ENCODE measurements at regions not wholly inside any gene's neighbourhood (a gene's known extent, or its start where the extent isn't known, plus 50 kb on each side); places are given as distances from the start of the nearest gene placed in this dataset.

GRCh38 chr7:98483276-98483963, 82.5 kb upstream of the BAIAP2L1 start:
- Histone ChIP-seq H3K27me3 (ENCODE audit: insufficient read depth, poor library complexity, severe bottlenecking) (no peaks in the 10 kb centered on the region), H3K27ac (ENCODE audit: poor library complexity, severe bottlenecking) (no peak overlapping the region), H3K9me3 (ENCODE audit: severe bottlenecking) (no peaks in the 10 kb centered on the region), H3K4me3 (ENCODE audit: severe bottlenecking) (no peak overlapping the region), H3K4me1 (ENCODE audit: insufficient read depth, poor library complexity, severe bottlenecking) (no peaks in the 10 kb centered on the region), H3K36me3 (ENCODE audit: low read depth) (no peaks in the 10 kb centered on the region)
- no peak for TF ChIP-seq CTCF (IDR thresholded peaks at IDR 0.05; ENCODE audit: poor library complexity, severe bottlenecking)
- no peak for DNase-seq (ENCODE audit: low spot score)
- ATAC-seq (ENCODE audit: low read depth): no peak

GRCh38 chr7:98479318-98479717, 78.4 kb upstream of the BAIAP2L1 start:
- no peak for TF ChIP-seq CTCF (IDR thresholded peaks at IDR 0.05; ENCODE audit: poor library complexity, severe bottlenecking)

GRCh38 chr7:98475352-98475751, 74.5 kb upstream of the BAIAP2L1 start:
- no peak for TF ChIP-seq CTCF (IDR thresholded peaks at IDR 0.05; ENCODE audit: poor library complexity, severe bottlenecking)
- H3K9me3 ChIP-seq (ENCODE audit: severe bottlenecking): no peaks in the 10 kb centered on the region
- H3K4me1 ChIP-seq (ENCODE audit: insufficient read depth, poor library complexity, severe bottlenecking): no peaks in the 10 kb centered on the region
- H3K4me3 ChIP-seq (ENCODE audit: severe bottlenecking): no peak overlapping the region
- DNase-seq (ENCODE audit: low spot score) (no peak), ATAC-seq (ENCODE audit: low read depth) (no peak)
- no peak overlapping the region for H3K27ac ChIP-seq (ENCODE audit: poor library complexity, severe bottlenecking)
- no peaks in the 10 kb centered on the region for H3K36me3 ChIP-seq (ENCODE audit: low read depth)
- H3K27me3 ChIP-seq (ENCODE audit: insufficient read depth, poor library complexity, severe bottlenecking): no peaks in the 10 kb centered on the region

More at GRCh38 chr7:98479318-98479717, 78.4 kb upstream of the BAIAP2L1 start:
- Histone ChIP-seq H3K27me3 (ENCODE audit: insufficient read depth, poor library complexity, severe bottlenecking) (no peaks in the 10 kb centered on the region), H3K9me3 (ENCODE audit: severe bottlenecking) (no peaks in the 10 kb centered on the region), H3K4me1 (ENCODE audit: insufficient read depth, poor library complexity, severe bottlenecking) (no peaks in the 10 kb centered on the region), H3K4me3 (ENCODE audit: severe bottlenecking) (no peak overlapping the region), H3K27ac (ENCODE audit: poor library complexity, severe bottlenecking) (no peak overlapping the region), H3K36me3 (ENCODE audit: low read depth) (no peaks in the 10 kb centered on the region)
- no peak for ATAC-seq (ENCODE audit: low read depth)
- no peak for DNase-seq (ENCODE audit: low spot score)

GRCh38 chr7:98474558-98474957, 73.7 kb upstream of the BAIAP2L1 start:
- no peak overlapping the region for H3K27ac ChIP-seq (ENCODE audit: poor library complexity, severe bottlenecking)
- no peaks in the 10 kb centered on the region for H3K27me3 ChIP-seq (ENCODE audit: insufficient read depth, poor library complexity, severe bottlenecking)
- no peaks in the 10 kb centered on the region for H3K9me3 ChIP-seq (ENCODE audit: severe bottlenecking)
- no peaks in the 10 kb centered on the region for H3K36me3 ChIP-seq (ENCODE audit: low read depth)
- no peaks in the 10 kb centered on the region for H3K4me1 ChIP-seq (ENCODE audit: insufficient read depth, poor library complexity, severe bottlenecking)
- DNase-seq (ENCODE audit: low spot score) (no peak), ATAC-seq (ENCODE audit: low read depth) (peak; percentile 33; the same call in 1 of the 3 replicates)
- no peak for TF ChIP-seq CTCF (IDR thresholded peaks at IDR 0.05; ENCODE audit: poor library complexity, severe bottlenecking)
- H3K4me3 ChIP-seq (ENCODE audit: severe bottlenecking): no peak overlapping the region

- ATAC-seq (ENCODE audit: low read depth) (no peak), DNase-seq (ENCODE audit: low spot score) (no peak)
- no peaks in the 10 kb centered on the region for H3K9me3 ChIP-seq (ENCODE audit: severe bottlenecking)
These were observed 71.6 kb upstream of the BAIAP2L1 start for GRCh38 chr7:98472521-98472954.

More at GRCh38 chr7:98472521-98472954, 71.6 kb upstream of the BAIAP2L1 start:
- no peak for TF ChIP-seq CTCF (IDR thresholded peaks at IDR 0.05; ENCODE audit: poor library complexity, severe bottlenecking)
- Histone ChIP-seq H3K27me3 (ENCODE audit: insufficient read depth, poor library complexity, severe bottlenecking) (no peaks in the 10 kb centered on the region), H3K4me1 (ENCODE audit: insufficient read depth, poor library complexity, severe bottlenecking) (no peaks in the 10 kb centered on the region), H3K36me3 (ENCODE audit: low read depth) (no peaks in the 10 kb centered on the region), H3K27ac (ENCODE audit: poor library complexity, severe bottlenecking) (no peak overlapping the region), H3K4me3 (ENCODE audit: severe bottlenecking) (no peak overlapping the region)

All from RWPE2 (cell line).